HepG2 (cell line): ENCODE measurements at regions not wholly inside any gene's neighbourhood (a gene's known extent, or its start where the extent isn't known, plus 50 kb on each side); places are given as distances from the start of the nearest gene placed in this dataset.

Experiments used
- ATAC-seq: fragments of 200-7000 bp; cut with Tn5 transposase; 3 replicates; pipeline ENCODE4 v1.9.1; 2020; ENCODE audit warnings: mild to moderate bottlenecking, moderate library complexity
- BruUV-seq: library from RNA; stranded (reverse); fragments of 400-500 nt; replicated peaks from 2 replicates; lab custom pipeline; 2021; lab: Mats Ljungman, UMichigan
- CTCF ChIA-PET: fragments of 300-600 bp; formaldehyde crosslinking; extraction: SDS; loops from one replicate; lab custom pipeline; 2021; ENCODE audit warnings: low total read pairs, inconsistent platforms, low intra/inter-chr PET ratio; lab: Yijun Ruan, JAX
- POLR2A ChIA-PET: fragments of 350-600 bp; sonication (Branson Sonifier 250); formaldehyde crosslinking; loops from one replicate; lab custom pipeline; 2020; ENCODE audit warnings: antibody characterized with exemption, inconsistent platforms; lab: Yijun Ruan, JAX
- DNase-seq: peaks from one replicate; pipeline ENCODE4 v3.0.0-alpha.2; 2015; ENCODE audit warnings: low spot score
- FAIRE-seq: peaks from 3 replicates; lab custom pipeline; 2011; peaks lifted over from hg19 to GRCh38; lab: Jason Lieb, UNC
- H2AFZ ChIP-seq: one replicate; pipeline ENCODE4 v1.6.1; 2011; ENCODE audit warnings: low read length, inconsistent platforms
- H3K27ac ChIP-seq: fragments of 300-600 bp; 3 replicates; pipeline ENCODE4 v1.8.0; 2011; ENCODE audit warnings: mixed run types, mild to moderate bottlenecking, mixed read lengths, low read length, inconsistent platforms; ENCODE audit not compliant: insufficient read depth; ENCODE audit errors: extremely low read length
- H3K27me3 ChIP-seq, 2 experiments: fragments of 200-600 bp in 1 of 2; 2 replicates in 1 of 2; 3 replicates in 1 of 2; pipeline versions ENCODE4 v1.6.0 to v1.8.0; 2011; ENCODE audit warnings: low read length in 2 of 2, mild to moderate bottlenecking in 2 of 2, moderate library complexity in 2 of 2, inconsistent platforms in 1 of 2; ENCODE audit not compliant: insufficient read depth in 2 of 2, control insufficient read depth in 1 of 2
- H3K36me3 ChIP-seq, 2 experiments: fragments of 200-600 bp in 1 of 2; replicated peaks in 1 of 2; 2 replicates in 1 of 2; 3 replicates in 1 of 2; pipeline versions ENCODE4 v1.5.1 to v1.8.0; 2011; ENCODE audit warnings: low read length in 2 of 2, inconsistent platforms in 1 of 2; ENCODE audit not compliant: insufficient read depth in 2 of 2, control insufficient read depth in 1 of 2
- H3K4me1 ChIP-seq: 2 replicates; pipeline ENCODE4 v1.5.1; 2012; ENCODE audit warnings: low read length, inconsistent platforms; ENCODE audit not compliant: insufficient read depth
- H3K4me2 ChIP-seq: 2 replicates; pipeline ENCODE4 v1.6.0; 2011; ENCODE audit warnings: low read depth, low read length, inconsistent platforms
- H3K4me3 ChIP-seq, 3 experiments: fragments of 200-600 bp in 1 of 3; sonication (generic), shearing (Covaris generic) in 1 of 3; replicated peaks in 1 of 3; 2 replicates each; pipeline ENCODE4 v1.5.1; 2011 to 2016; ENCODE audit warnings: low read length in 3 of 3, inconsistent platforms in 2 of 3, low read depth in 2 of 3, mild to moderate bottlenecking in 2 of 3, control low read depth in 1 of 3, mixed read lengths in 1 of 3; ENCODE audit not compliant: insufficient read depth in 1 of 3
- H3K79me2 ChIP-seq: one replicate; pipeline ENCODE4 v1.6.1; 2011; ENCODE audit warnings: low read length, inconsistent platforms; ENCODE audit not compliant: insufficient read depth
- H3K9ac ChIP-seq: 2 replicates; pipeline ENCODE4 v1.6.0; 2011; ENCODE audit warnings: mild to moderate bottlenecking, low read depth, low read length, inconsistent platforms; ENCODE audit not compliant: insufficient read depth
- H3K9me3 ChIP-seq: 2 replicates; pipeline ENCODE4 v1.5.1; 2012; ENCODE audit warnings: mild to moderate bottlenecking, low read length
- H4K20me1 ChIP-seq: 2 replicates; pipeline ENCODE4 v1.6.0; 2011; ENCODE audit warnings: inconsistent platforms, mild to moderate bottlenecking, low read length, moderate library complexity; ENCODE audit not compliant: insufficient read depth
- CHD4 ChIP-seq: fragments of 200-600 bp; sonication (generic); IDR thresholded peaks from 2 replicates; pipeline ENCODE4 v1.7.0; 2017; ENCODE audit warnings: mild to moderate bottlenecking, low read length, borderline replicate concordance
- TCF12 ChIP-seq, 2 experiments: fragments of 450-650 bp in 1 of 2; sonication (generic) in 1 of 2; formaldehyde crosslinking in 1 of 2; IDR thresholded peaks; 2 replicates each; pipeline versions ENCODE4 v1.6.1 to v1.8.0; 2017 to 2022; ENCODE audit warnings: antibody characterized with exemption in 1 of 2, mild to moderate bottlenecking in 1 of 2, missing genetic modification reagents in 1 of 2, moderate library complexity in 1 of 2
- ZNF33B ChIP-seq: sonication (generic); formaldehyde crosslinking; IDR thresholded peaks from 2 replicates; pipeline ENCODE4 v1.5.1; 2020; ENCODE audit warnings: mild to moderate bottlenecking, missing genetic modification reagents
- ZNF567 ChIP-seq: sonication (generic); formaldehyde crosslinking; IDR thresholded peaks from 2 replicates; pipeline ENCODE4 v1.8.1; 2023; ENCODE audit warnings: mild to moderate bottlenecking, missing genetic modification reagents, borderline replicate concordance
- ZNF761 ChIP-seq: sonication (generic); formaldehyde crosslinking; conservative IDR thresholded peaks from 2 replicates; pipeline ENCODE4 v1.4.0; 2020; ENCODE audit warnings: mild to moderate bottlenecking, missing genetic modification reagents
- WGBS: methylation state at CpG from one replicate; pipeline ENCODE4 v1.1.6; 2017; ENCODE audit warnings: low lambda C conversion rate; 5-methylcytosine and 5-hydroxymethylcytosine counted together
- in situ Hi-C: cut with HindIII; loops from 2 replicates; pipeline ENCODE4 v1.10.0; 2017; ENCODE audit warnings: low pct_unique_long_range_greater_than_20kb; ENCODE audit not compliant: extremely low pct_ligation_motif_present
- intact Hi-C: fragments of 100-400 bp; cut with micrococcal nuclease; formaldehyde crosslinking; loops from one replicate; pipeline ENCODE4 v1.10.0; 2022; ENCODE audit not compliant: unreplicated experiment
- TF ChIP-seq, protein P1 (sequence below): sonication (generic); formaldehyde crosslinking; IDR thresholded peaks from 2 replicates; pipeline ENCODE4 v1.8.0; 2022; ENCODE audit warnings: mild to moderate bottlenecking, missing genetic modification reagents, moderate library complexity
- TF ChIP-seq, protein P2 (sequence below): IDR thresholded peaks from 2 replicates; pipeline ENCODE4 v1.4.0; 2020; ENCODE audit warnings: mild to moderate bottlenecking, missing genetic modification reagents
- TF ChIP-seq, protein P3 (sequence below): sonication (generic); formaldehyde crosslinking; IDR thresholded peaks from 2 replicates; pipeline ENCODE4 v1.5.0; 2020; ENCODE audit warnings: missing genetic modification reagents
- TF ChIP-seq, protein P4 (sequence below): sonication (generic); formaldehyde crosslinking; IDR thresholded peaks from 2 replicates; pipeline ENCODE4 v1.4.0; 2020; ENCODE audit warnings: mild to moderate bottlenecking, missing genetic modification reagents
- TF ChIP-seq, protein P5 (sequence below): IDR thresholded peaks from 2 replicates; pipeline ENCODE4 v1.6.1; 2016; ENCODE audit warnings: low read depth, control low read depth
- TF ChIP-seq, protein P6 (sequence below): sonication (generic); IDR thresholded peaks from 2 replicates; pipeline ENCODE4 v1.6.1; 2016; ENCODE audit warnings: low read depth, borderline replicate concordance
- TF ChIP-seq, protein P7 (sequence below): sonication (generic); formaldehyde crosslinking; IDR thresholded peaks from 2 replicates; pipeline ENCODE4 v1.4.0; 2020; ENCODE audit warnings: mild to moderate bottlenecking, missing genetic modification reagents

DNA sequence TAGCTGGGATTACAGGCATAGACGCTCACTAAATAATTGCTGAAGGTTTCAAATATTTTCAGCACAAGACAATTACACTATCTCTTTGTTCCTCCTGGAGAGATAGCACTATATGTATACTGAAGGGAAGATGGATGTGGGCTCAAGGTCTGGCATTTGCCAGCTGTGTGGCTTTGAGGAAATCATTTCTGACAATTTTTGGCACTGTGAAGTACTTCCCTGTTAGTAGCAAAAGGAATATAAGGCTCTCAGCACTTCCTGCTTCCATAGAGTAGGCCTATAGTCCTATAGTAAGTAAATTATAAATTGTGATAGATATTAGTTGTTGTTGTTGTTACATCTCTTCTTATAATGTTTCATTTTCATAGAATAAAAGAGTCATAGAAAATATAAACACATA lies 271.1 kb downstream of the SAMD5 start:
- intact Hi-C loops: no loop called here
- Histone ChIP-seq H3K79me2 (no peaks in the 10 kb centered on the region), H3K4me3 (no peak overlapping the region), H2AFZ (no peak overlapping the region), H3K9me3 (no peaks in the 10 kb centered on the region), H3K9ac (no peak overlapping the region), H3K27me3 (no peaks in the 10 kb centered on the region), H3K36me3 (no peaks in the 10 kb centered on the region), H3K27ac (no peak overlapping the region), H3K4me2 (no peak overlapping the region), H3K4me1 (no peaks in the 10 kb centered on the region), H4K20me1 (no peaks in the 10 kb centered on the region)
- in situ Hi-C loops: no loop called here
- FAIRE-seq (no peak), ATAC-seq (no peak), DNase-seq (no peak)
- 26% methylated on average over 1 of the region's 1 CpG for WGBS
- BruUV-seq: no TSS peak
- POLR2A ChIA-PET: no interaction called here
- CTCF ChIA-PET: no interaction called here
- TF ChIP-seq, protein P1, sequence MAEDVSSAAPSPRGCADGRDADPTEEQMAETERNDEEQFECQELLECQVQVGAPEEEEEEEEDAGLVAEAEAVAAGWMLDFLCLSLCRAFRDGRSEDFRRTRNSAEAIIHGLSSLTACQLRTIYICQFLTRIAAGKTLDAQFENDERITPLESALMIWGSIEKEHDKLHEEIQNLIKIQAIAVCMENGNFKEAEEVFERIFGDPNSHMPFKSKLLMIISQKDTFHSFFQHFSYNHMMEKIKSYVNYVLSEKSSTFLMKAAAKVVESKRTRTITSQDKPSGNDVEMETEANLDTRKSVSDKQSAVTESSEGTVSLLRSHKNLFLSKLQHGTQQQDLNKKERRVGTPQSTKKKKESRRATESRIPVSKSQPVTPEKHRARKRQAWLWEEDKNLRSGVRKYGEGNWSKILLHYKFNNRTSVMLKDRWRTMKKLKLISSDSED (CRISPR knock-in tag): no peak
- TF ChIP-seq, protein P2, sequence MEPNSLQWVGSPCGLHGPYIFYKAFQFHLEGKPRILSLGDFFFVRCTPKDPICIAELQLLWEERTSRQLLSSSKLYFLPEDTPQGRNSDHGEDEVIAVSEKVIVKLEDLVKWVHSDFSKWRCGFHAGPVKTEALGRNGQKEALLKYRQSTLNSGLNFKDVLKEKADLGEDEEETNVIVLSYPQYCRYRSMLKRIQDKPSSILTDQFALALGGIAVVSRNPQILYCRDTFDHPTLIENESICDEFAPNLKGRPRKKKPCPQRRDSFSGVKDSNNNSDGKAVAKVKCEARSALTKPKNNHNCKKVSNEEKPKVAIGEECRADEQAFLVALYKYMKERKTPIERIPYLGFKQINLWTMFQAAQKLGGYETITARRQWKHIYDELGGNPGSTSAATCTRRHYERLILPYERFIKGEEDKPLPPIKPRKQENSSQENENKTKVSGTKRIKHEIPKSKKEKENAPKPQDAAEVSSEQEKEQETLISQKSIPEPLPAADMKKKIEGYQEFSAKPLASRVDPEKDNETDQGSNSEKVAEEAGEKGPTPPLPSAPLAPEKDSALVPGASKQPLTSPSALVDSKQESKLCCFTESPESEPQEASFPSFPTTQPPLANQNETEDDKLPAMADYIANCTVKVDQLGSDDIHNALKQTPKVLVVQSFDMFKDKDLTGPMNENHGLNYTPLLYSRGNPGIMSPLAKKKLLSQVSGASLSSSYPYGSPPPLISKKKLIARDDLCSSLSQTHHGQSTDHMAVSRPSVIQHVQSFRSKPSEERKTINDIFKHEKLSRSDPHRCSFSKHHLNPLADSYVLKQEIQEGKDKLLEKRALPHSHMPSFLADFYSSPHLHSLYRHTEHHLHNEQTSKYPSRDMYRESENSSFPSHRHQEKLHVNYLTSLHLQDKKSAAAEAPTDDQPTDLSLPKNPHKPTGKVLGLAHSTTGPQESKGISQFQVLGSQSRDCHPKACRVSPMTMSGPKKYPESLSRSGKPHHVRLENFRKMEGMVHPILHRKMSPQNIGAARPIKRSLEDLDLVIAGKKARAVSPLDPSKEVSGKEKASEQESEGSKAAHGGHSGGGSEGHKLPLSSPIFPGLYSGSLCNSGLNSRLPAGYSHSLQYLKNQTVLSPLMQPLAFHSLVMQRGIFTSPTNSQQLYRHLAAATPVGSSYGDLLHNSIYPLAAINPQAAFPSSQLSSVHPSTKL (CRISPR knock-in tag): no peak
- TF ChIP-seq CHD4 (no peak), ZNF761 (CRISPR knock-in tag) (no peak), TCF12 (IDR thresholded peaks at IDR 0.05) (no peak), TCF12 (CRISPR knock-in tag; IDR thresholded peaks at IDR 0.05) (no peak), ZNF33B (CRISPR knock-in tag) (no peak), ZNF567 (CRISPR knock-in tag) (no peak)
- TF ChIP-seq, protein P3, sequence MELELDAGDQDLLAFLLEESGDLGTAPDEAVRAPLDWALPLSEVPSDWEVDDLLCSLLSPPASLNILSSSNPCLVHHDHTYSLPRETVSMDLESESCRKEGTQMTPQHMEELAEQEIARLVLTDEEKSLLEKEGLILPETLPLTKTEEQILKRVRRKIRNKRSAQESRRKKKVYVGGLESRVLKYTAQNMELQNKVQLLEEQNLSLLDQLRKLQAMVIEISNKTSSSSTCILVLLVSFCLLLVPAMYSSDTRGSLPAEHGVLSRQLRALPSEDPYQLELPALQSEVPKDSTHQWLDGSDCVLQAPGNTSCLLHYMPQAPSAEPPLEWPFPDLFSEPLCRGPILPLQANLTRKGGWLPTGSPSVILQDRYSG (CRISPR knock-in tag): no peak
- TF ChIP-seq, protein P4, sequence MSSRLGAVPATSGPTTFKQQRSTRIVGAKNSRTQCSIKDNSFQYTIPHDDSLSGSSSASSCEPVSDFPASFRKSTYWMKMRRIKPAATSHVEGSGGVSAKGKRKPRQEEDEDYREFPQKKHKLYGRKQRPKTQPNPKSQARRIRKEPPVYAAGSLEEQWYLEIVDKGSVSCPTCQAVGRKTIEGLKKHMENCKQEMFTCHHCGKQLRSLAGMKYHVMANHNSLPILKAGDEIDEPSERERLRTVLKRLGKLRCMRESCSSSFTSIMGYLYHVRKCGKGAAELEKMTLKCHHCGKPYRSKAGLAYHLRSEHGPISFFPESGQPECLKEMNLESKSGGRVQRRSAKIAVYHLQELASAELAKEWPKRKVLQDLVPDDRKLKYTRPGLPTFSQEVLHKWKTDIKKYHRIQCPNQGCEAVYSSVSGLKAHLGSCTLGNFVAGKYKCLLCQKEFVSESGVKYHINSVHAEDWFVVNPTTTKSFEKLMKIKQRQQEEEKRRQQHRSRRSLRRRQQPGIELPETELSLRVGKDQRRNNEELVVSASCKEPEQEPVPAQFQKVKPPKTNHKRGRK (CRISPR knock-in tag): no peak
- TF ChIP-seq, protein P5, sequence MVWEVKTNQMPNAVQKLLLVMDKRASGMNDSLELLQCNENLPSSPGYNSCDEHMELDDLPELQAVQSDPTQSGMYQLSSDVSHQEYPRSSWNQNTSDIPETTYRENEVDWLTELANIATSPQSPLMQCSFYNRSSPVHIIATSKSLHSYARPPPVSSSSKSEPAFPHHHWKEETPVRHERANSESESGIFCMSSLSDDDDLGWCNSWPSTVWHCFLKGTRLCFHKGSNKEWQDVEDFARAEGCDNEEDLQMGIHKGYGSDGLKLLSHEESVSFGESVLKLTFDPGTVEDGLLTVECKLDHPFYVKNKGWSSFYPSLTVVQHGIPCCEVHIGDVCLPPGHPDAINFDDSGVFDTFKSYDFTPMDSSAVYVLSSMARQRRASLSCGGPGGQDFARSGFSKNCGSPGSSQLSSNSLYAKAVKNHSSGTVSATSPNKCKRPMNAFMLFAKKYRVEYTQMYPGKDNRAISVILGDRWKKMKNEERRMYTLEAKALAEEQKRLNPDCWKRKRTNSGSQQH (CRISPR knock-in tag): no peak
- TF ChIP-seq, protein P6, sequence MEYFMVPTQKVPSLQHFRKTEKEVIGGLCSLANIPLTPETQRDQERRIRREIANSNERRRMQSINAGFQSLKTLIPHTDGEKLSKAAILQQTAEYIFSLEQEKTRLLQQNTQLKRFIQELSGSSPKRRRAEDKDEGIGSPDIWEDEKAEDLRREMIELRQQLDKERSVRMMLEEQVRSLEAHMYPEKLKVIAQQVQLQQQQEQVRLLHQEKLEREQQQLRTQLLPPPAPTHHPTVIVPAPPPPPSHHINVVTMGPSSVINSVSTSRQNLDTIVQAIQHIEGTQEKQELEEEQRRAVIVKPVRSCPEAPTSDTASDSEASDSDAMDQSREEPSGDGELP: no peak
- TF ChIP-seq, protein P7, sequence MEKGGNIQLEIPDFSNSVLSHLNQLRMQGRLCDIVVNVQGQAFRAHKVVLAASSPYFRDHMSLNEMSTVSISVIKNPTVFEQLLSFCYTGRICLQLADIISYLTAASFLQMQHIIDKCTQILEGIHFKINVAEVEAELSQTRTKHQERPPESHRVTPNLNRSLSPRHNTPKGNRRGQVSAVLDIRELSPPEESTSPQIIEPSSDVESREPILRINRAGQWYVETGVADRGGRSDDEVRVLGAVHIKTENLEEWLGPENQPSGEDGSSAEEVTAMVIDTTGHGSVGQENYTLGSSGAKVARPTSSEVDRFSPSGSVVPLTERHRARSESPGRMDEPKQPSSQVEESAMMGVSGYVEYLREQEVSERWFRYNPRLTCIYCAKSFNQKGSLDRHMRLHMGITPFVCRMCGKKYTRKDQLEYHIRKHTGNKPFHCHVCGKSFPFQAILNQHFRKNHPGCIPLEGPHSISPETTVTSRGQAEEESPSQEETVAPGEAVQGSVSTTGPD (CRISPR knock-in tag): no peak
